ENCODE measurements at regions not wholly inside any gene's neighbourhood (a gene's known extent, or its start where the extent isn't known, plus 50 kb on each side); places are given as distances from the start of the nearest gene placed in this dataset.

DNA sequence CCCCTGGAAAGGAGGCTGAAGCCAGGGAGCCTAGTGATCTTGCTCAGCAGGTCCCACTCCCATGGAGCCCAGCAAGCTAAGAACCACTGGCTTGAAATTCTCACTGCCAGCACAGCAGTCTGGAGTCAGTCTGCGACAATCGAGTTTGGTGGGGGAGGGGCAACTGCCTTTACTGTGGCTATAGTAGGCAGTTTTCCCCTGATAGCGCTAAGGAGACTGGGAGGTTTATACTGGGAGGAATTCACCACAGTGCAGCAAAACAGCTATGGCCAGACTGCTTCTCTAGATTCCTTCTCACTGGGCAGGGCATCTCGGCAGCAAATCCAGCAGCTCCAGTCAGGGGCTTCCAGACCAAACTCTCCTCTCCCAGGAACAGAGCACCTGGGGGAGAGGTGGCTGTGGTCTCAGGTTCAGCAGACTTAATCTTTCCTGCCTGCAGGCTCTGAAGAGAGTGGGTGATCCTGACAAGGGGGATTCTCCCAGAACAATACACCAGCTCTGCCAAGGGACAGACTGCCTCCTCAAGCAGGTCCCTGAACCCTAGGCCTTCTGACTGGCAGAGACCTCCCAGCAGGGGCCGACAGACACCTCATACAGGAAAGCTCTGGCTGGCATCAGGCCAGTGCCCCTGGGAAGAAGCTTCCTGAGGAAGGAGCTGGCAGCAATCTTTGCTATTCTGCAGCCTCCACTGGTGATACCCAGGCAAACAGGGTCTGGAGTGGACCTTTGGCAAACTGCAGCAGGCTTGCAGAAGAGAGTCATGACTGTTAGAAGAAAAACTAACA lies 548.5 kb upstream of the NEGR1 start:
- peaks cover 4% of the 10 kb centered on the region for H3K36me3 Mint-ChIP-seq (ENCODE audit: low read depth)
- no peak overlapping the region for H3K4me3 Mint-ChIP-seq
- H3K4me1 Mint-ChIP-seq, result no peaks in the 10 kb centered on the region
- H3K9me3 Mint-ChIP-seq, result peaks cover 28% of the 10 kb centered on the region
- no peaks in the 10 kb centered on the region for H3K27me3 Mint-ChIP-seq (ENCODE audit: low read depth)
- no peak for DNase-seq (ENCODE audit: low read depth, low spot score)
- H3K27ac Mint-ChIP-seq (ENCODE audit: unreplicated experiment), result no peak overlapping the region
- TF ChIP-seq, protein P1, sequence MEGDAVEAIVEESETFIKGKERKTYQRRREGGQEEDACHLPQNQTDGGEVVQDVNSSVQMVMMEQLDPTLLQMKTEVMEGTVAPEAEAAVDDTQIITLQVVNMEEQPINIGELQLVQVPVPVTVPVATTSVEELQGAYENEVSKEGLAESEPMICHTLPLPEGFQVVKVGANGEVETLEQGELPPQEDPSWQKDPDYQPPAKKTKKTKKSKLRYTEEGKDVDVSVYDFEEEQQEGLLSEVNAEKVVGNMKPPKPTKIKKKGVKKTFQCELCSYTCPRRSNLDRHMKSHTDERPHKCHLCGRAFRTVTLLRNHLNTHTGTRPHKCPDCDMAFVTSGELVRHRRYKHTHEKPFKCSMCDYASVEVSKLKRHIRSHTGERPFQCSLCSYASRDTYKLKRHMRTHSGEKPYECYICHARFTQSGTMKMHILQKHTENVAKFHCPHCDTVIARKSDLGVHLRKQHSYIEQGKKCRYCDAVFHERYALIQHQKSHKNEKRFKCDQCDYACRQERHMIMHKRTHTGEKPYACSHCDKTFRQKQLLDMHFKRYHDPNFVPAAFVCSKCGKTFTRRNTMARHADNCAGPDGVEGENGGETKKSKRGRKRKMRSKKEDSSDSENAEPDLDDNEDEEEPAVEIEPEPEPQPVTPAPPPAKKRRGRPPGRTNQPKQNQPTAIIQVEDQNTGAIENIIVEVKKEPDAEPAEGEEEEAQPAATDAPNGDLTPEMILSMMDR (conservative IDR thresholded peaks at IDR 0.05), result no peak

DNA sequence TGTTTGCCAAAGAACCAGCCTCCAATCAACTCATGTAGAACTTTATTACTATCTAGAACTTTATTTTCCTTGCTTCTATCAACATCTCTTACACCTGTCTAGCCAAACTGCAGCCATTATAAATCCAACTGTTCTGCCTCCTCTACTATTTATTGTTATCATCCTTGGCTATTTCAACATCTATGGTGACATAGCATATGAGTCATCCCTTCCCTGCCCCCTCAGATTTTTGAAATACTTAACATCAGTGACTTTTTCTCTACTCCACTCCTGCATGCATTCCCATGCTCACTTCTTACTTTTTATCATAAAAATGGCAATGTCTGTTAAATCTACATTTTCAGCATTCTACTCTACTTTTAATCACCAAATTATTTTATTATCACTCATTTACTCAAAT lies 544.9 kb upstream of the NEGR1 start:
- no peak overlapping the region for H3K27ac Mint-ChIP-seq (ENCODE audit: unreplicated experiment)

DNA sequence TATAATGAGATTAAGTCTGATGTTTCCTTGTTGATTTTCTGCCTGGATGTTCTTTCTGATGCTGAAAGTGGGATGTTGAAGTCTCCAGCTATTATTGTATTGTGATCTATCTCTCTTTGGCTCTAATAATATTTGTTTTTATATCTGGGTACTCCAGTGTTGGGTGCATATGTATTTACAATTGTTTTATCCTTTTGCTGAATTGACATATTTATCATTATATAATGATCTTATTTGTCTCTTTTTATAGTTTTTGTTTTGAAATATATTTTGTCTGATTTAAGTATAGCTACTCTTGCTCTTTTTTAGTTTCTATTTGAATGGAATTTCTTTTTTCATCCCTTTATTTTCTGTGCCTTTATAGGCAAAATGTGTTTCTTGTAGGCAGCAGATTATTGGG lies 522.2 kb upstream of the NEGR1 start:
- TF ChIP-seq, protein P1 (conservative IDR thresholded peaks at IDR 0.05), result no peak
- Mint-ChIP-seq H3K9me3 (peaks cover 5% of the 10 kb centered on the region), H3K4me3 (no peak overlapping the region), H3K4me1 (no peaks in the 10 kb centered on the region), H3K36me3 (ENCODE audit: low read depth) (no peaks in the 10 kb centered on the region), H3K27ac (ENCODE audit: unreplicated experiment) (no peak overlapping the region), H3K27me3 (ENCODE audit: low read depth) (no peaks in the 10 kb centered on the region)
- no peak for DNase-seq (ENCODE audit: low read depth, low spot score)

More for the DNA sequence above, 544.9 kb upstream of the NEGR1 start:
- H3K27me3 Mint-ChIP-seq (ENCODE audit: low read depth), result no peaks in the 10 kb centered on the region
- DNase-seq (ENCODE audit: low read depth, low spot score), result no peak
- TF ChIP-seq, protein P1 (conservative IDR thresholded peaks at IDR 0.05), result no peak
- no peaks in the 10 kb centered on the region for H3K4me1 Mint-ChIP-seq
- peaks cover 19% of the 10 kb centered on the region for H3K9me3 Mint-ChIP-seq
- peaks cover 4% of the 10 kb centered on the region for H3K36me3 Mint-ChIP-seq (ENCODE audit: low read depth)
- H3K4me3 Mint-ChIP-seq, result no peak overlapping the region

DNA sequence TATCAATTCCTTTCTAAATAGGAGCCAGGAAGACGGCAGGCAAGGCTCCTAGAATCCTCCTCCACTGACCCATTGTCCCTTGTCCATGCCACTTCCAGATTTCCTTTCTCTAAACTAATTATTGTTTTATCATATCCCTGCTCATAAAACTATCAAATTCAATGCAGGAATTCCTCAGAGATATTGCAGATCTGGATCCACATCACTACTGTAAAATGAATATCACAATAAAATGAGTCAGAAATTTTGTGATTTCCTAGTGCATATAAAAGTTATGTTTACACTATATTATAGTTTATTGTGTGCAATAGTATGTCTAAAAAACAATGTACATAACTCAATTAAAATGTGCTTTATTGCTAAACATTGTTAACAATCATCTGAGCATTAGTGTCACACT lies 498.7 kb upstream of the NEGR1 start:
- TF ChIP-seq, protein P1 (conservative IDR thresholded peaks at IDR 0.05), result no peak
- Mint-ChIP-seq H3K27me3 (ENCODE audit: low read depth) (no peaks in the 10 kb centered on the region), H3K36me3 (ENCODE audit: low read depth) (no peaks in the 10 kb centered on the region), H3K9me3 (peaks cover 3% of the 10 kb centered on the region), H3K27ac (ENCODE audit: unreplicated experiment) (no peak overlapping the region), H3K4me3 (no peak overlapping the region), H3K4me1 (no peaks in the 10 kb centered on the region)
- DNase-seq (ENCODE audit: low read depth, low spot score), result no peak

DNA sequence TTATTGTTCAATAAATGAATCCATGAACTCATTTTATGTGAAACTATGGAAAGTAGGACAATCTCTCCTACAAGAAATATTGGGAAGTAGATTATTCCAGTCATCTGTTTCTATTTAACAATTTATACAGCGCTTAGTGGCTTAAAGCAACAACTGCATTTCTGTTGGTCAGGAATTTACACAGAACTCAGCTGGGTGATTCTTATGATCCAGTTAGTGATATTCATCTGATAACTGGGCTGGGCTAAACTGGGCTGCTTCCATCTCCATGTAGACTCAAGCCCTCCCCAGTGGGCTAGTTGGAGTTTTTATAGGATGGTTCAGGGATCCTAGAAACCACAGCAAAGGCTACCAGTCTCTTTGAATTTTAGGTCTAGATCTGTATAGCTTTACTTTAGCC lies 497.9 kb upstream of the NEGR1 start:
- H3K27ac Mint-ChIP-seq (ENCODE audit: unreplicated experiment), result no peak overlapping the region
- H3K36me3 Mint-ChIP-seq (ENCODE audit: low read depth), result no peaks in the 10 kb centered on the region
- peaks cover 3% of the 10 kb centered on the region for H3K9me3 Mint-ChIP-seq
- H3K4me1 Mint-ChIP-seq, result no peaks in the 10 kb centered on the region
- H3K27me3 Mint-ChIP-seq (ENCODE audit: low read depth), result no peaks in the 10 kb centered on the region
- TF ChIP-seq, protein P1 (conservative IDR thresholded peaks at IDR 0.05), result no peak
- no peak for DNase-seq (ENCODE audit: low read depth, low spot score)
- no peak overlapping the region for H3K4me3 Mint-ChIP-seq

Data from neural crest cell (in vitro differentiated cells).